TTC549 (cell line): ENCODE measurements at regions not wholly inside any gene's neighbourhood (a gene's known extent, or its start where the extent isn't known, plus 50 kb on each side); places are given as distances from the start of the nearest gene placed in this dataset.

Experiments
- FAIRE-seq: peaks from 2 replicates; lab custom pipeline; 2012; peaks lifted over from hg19 to GRCh38; lab: Jason Lieb, UNC

DNA sequence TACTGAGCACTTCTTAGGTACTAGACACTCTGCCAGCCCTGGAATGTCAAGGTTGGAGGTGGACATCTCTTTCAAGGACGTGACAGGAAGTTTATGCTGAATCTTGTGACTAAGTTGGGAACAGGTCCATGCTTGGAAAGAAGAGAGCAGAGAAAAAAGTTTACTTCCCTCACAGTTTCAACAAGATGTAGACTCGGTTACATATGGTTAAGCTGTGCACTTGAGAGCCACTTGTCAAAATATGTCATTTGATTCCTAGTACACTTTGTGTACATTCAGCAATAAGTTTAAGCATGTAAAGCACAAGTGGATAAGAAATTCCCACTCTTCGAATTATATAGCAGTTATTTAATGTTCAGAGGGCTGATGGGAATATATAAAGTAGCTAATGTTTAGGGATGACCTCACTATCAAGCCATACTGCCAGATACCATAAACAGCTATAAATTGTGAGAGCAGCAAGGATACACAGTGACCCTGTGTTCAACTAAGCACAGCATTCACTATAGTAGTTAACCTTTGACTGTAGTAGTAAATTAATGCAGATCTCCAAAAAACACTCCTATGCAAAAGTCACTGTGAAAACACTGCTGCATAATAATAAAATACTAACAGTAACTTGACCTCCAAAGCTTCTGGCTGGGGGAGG is 1944.6 kb upstream of the WWC1 start:
- no peak for FAIRE-seq

- no peak for FAIRE-seq
Observed at GRCh38 chr5:166349046-166349445, 1942.4 kb upstream of the WWC1 start.

GRCh38 chr5:166353580-166353979 is 1937.9 kb upstream of the WWC1 start:
- FAIRE-seq: no peak

- no peak for FAIRE-seq
Observed at GRCh38 chr5:166354332-166354731, 1937.1 kb upstream of the WWC1 start.

- no peak for FAIRE-seq
Observed at GRCh38 chr5:166356096-166356495, 1935.3 kb upstream of the WWC1 start.

GRCh38 chr5:166358127-166358830 is 1933.2 kb upstream of the WWC1 start:
- FAIRE-seq: no peak

GRCh38 chr5:166363087-166363760 is 1928.2 kb upstream of the WWC1 start:
- no peak for FAIRE-seq

DNA sequence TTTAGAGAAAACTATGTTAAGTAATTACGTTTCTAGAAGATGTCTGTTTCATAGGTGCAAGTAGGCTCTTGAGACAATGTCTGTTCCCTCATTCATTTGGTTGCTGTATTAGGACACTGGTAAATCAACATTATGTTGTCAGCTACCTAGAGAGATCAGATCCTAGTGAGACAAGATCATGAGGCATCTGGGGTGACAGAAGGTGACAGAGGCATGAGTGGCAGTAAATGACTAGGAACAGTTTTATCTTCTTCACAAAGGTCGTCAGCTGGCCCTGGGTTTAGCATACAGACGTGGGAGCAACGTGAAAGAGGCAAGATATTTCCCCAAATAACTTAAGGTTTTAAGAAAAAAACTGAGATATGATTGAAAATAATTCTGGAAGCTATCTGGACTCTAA is 1926.3 kb upstream of the WWC1 start:
- FAIRE-seq: no peak

- FAIRE-seq: no peak
Observed at GRCh38 chr5:166367391-166367790, 1924.1 kb upstream of the WWC1 start.

DNA sequence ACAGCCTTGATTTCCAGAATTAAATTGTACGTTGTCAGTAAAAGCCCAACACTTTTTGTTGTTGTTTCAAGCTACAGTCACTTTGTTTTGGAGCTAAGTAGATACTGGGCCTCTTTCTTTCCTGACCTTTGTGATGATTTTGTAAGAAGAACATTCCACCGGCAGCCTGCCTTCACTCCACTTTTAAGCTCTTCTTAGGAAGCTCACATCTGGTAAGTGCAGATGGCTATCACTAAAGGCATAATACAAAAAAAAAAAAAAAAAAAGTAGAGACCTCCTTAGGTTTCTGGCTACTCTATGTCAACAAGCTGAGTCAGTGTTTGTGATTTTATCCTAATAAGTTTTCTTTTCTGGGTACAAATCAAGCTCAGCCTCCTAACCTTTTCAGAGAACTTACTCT is 1922.1 kb upstream of the WWC1 start:
- no peak for FAIRE-seq

DNA sequence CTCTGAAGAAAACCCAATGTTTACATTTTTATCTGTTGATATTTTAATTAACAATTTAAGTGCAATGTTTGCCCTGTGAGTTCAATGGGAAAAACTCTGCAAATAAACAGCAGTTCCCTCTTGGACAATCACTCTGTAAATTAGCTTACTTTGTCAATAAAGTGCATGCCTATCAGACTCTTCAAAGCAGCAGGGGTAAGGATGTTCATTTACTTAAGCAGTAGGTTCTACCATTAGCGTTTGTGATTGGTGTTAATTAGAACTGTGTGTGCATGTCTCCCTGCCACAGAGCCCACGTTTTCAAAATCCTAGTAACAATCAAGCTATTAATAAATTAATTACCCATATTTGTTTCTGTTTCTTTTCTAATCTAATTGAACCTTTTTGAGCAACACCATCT is 1921.6 kb upstream of the WWC1 start:
- FAIRE-seq: no peak

DNA sequence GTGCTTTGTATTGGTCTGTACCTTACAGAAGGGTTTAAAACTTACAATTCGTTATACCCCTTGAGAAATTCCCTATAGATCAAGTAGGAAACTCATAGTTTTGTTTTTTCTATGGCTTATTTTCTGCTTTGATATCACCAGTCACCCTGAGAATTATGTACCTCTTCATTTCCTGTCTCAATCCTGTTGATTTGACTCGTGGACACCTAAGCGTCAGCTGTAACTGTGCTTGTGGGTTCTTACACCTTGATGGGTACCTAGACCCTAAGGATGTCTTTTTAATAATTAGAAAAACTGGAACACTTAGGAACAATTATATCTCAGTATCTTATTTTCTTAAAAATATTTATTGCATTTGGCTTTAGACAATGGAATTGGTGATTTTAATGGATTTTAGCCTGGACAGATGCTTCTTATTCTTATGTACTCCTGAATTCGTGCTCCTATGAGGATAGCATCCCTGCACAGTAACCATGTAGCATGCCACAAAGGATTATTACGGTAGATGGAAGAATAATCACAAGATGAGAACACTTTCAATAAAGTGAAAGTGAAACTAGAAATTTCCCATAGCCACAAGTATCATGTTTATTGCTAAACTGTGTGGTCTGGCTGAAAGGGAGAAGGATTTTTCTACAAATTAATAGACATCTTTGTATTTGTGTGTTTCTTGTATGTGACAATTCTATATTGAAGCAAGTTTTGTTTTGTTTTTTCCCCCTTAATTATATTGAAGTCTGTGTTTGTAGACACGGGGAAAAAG is 1920.3 kb upstream of the WWC1 start:
- FAIRE-seq: no peak

GRCh38 chr5:166373817-166374216 is 1917.6 kb upstream of the WWC1 start:
- FAIRE-seq: no peak

GRCh38 chr5:166377756-166378155 is 1913.7 kb upstream of the WWC1 start:
- no peak for FAIRE-seq

- FAIRE-seq: no peak
Observed at GRCh38 chr5:166379517-166379916, 1911.9 kb upstream of the WWC1 start.

GRCh38 chr5:166382031-166382430 is 1909.4 kb upstream of the WWC1 start:
- FAIRE-seq: no peak

GRCh38 chr5:166398131-166398530 is 1893.3 kb upstream of the WWC1 start:
- no peak for FAIRE-seq

GRCh38 chr5:166399781-166400180 is 1891.7 kb upstream of the WWC1 start:
- no peak for FAIRE-seq

DNA sequence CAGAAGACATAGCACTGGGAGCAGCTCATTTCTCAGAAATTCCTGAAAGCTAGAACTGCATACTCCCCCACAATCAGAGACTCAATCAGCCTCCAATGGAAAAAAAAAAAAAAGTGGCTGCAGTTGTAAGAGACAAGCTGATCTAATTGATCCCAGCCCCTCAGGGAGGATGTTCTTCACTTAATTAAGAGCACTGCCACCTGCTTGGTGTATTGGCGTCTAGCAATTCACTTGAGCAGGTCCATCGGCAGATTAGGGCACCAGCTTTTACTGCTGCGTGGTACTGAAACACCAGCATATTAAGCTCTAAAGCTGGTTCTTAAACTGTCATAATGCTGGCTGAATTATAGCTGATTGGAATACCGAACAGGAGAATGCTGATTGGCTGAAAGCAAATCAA is 1890.1 kb upstream of the WWC1 start:
- no peak for FAIRE-seq

DNA sequence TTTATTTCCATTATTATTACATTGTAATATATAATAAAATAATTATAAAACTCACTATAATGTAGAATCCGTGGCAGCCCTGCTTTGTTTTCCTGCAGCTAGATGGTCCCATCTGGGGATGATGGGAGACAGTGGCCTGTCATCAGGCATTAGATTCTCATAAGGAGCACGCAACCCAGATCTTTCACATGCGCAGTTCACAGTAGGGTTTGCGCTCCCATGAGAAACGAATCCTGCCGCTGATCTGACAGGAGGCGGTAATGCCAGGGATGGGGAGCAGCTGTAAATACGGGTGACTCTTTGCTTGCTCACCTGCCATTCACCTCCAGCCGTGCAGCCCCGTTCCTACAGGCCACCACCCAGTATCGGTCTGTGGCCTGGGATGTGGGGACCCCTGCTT is 1879.3 kb upstream of the WWC1 start:
- no peak for FAIRE-seq

- no peak for FAIRE-seq
Observed at GRCh38 chr5:166427211-166427610, 1864.2 kb upstream of the WWC1 start.

GRCh38 chr5:166428264-166428803 is 1863.1 kb upstream of the WWC1 start:
- no peak for FAIRE-seq
